Testis (tissue), 2 donors: ENCODE measurements at regions not wholly inside any gene's neighbourhood (a gene's known extent, or its start where the extent isn't known, plus 50 kb on each side); places are given as distances from the start of the nearest gene placed in this dataset.
"Not testable (repeated sequence)": the region's sequence is repeated elsewhere in the genome, so short reads cannot be mapped to it uniquely, and the experiment has no call there.

Experiments used
- POLR2A ChIP-seq: fragments of 450-650 bp; IDR thresholded peaks from one replicate; pipeline ENCODE4 v1.6.1; 2017; ENCODE audit warnings: antibody characterized with exemption, mild to moderate bottlenecking, moderate library complexity
- TF ChIP-seq, protein P1 (sequence below), 3 experiments: fragments of 450-650 bp in 2 of 3; fragments of 200-600 bp in 1 of 3; sonication (generic) in 1 of 3; IDR thresholded peaks; one replicate each; pipeline ENCODE4 v1.5.1; 2016 to 2019; ENCODE audit warnings: antibody characterized with exemption in 3 of 3, mild to moderate bottlenecking in 2 of 3, moderate library complexity in 1 of 3

DNA sequence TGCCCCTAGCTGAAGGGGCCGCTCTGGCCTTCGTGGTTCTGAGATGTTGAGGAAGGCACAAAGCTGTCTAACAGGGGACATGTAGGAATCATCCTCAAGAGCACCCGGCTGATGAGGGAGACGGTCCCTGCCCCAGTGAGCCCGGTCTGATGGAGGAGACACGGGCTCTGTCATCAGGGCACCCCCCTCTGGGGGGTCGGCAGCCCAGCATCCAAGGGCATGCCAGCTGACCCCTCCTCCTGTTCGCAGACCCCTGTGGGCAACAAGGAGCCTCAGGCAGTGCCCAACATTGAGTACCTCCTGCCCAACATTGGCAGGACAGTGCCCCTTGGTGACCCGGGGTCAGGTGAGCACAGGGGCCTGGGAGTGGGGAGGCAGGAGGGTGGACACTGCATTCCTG, 128.9 kb downstream of the ZNF267 start:
- not testable (repeated sequence) for TF ChIP-seq POLR2A
- TF ChIP-seq, protein P1, sequence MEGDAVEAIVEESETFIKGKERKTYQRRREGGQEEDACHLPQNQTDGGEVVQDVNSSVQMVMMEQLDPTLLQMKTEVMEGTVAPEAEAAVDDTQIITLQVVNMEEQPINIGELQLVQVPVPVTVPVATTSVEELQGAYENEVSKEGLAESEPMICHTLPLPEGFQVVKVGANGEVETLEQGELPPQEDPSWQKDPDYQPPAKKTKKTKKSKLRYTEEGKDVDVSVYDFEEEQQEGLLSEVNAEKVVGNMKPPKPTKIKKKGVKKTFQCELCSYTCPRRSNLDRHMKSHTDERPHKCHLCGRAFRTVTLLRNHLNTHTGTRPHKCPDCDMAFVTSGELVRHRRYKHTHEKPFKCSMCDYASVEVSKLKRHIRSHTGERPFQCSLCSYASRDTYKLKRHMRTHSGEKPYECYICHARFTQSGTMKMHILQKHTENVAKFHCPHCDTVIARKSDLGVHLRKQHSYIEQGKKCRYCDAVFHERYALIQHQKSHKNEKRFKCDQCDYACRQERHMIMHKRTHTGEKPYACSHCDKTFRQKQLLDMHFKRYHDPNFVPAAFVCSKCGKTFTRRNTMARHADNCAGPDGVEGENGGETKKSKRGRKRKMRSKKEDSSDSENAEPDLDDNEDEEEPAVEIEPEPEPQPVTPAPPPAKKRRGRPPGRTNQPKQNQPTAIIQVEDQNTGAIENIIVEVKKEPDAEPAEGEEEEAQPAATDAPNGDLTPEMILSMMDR (IDR thresholded peaks at IDR 0.05) = not testable (repeated sequence)
